ENCODE measurements at regions not wholly inside any gene's neighbourhood (a gene's known extent, or its start where the extent isn't known, plus 50 kb on each side); places are given as distances from the start of the nearest gene placed in this dataset.

- DNase-seq = no peak
- Histone ChIP-seq H3K4me1 (replicated peaks in 1 of 2) (no peaks in the 10 kb centered on the region), H3K9me3 (replicated peaks in 1 of 3) (no peaks in the 10 kb centered on the region), H3K27ac (no peak overlapping the region), H3K27me3 (no peaks in the 10 kb centered on the region), H3K36me3 (replicated peaks in 1 of 2) (no peaks in the 10 kb centered on the region), H3K4me3 (no peak overlapping the region)
- TF ChIP-seq POLR2A (IDR thresholded peaks at IDR 0.05) = no peak
- TF ChIP-seq, protein P1, sequence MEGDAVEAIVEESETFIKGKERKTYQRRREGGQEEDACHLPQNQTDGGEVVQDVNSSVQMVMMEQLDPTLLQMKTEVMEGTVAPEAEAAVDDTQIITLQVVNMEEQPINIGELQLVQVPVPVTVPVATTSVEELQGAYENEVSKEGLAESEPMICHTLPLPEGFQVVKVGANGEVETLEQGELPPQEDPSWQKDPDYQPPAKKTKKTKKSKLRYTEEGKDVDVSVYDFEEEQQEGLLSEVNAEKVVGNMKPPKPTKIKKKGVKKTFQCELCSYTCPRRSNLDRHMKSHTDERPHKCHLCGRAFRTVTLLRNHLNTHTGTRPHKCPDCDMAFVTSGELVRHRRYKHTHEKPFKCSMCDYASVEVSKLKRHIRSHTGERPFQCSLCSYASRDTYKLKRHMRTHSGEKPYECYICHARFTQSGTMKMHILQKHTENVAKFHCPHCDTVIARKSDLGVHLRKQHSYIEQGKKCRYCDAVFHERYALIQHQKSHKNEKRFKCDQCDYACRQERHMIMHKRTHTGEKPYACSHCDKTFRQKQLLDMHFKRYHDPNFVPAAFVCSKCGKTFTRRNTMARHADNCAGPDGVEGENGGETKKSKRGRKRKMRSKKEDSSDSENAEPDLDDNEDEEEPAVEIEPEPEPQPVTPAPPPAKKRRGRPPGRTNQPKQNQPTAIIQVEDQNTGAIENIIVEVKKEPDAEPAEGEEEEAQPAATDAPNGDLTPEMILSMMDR (IDR thresholded peaks at IDR 0.05) = no peak
- intact Hi-C loops (cut with DNase I) = no loop called here
- 62 to 84% (median 70%) methylated on average over 2 of the region's 2 CpGs for WGBS, 4 donors
Measured at GRCh38 chr3:118734664-118735063, 300.0 kb downstream of the IGSF11 start.

DNA sequence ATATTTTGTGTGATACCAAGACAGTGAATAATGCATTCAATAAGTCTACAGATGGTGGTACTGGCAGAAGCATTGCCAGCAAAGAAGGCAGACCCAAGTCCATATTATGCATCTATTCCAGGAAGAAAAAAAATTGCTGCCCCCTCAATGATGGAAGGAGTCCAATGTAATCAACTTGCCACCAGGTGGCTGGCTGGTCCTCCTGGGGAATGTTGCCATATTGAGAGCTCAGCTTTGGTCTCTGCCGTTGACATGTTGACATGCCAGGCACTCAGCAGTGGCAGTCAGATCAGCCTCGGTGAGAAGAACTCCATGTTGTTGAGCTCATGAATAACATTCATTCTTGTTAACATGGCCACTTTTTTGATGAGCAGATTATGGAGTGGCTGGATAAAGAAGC lies 298.5 kb downstream of the IGSF11 start:
- H3K9me3 ChIP-seq (replicated peaks in 1 of 3) = no peaks in the 10 kb centered on the region
- DNase-seq = no peak
- no peak overlapping the region for H3K4me3 ChIP-seq
- no peaks in the 10 kb centered on the region for H3K4me1 ChIP-seq (replicated peaks in 1 of 2)
- H3K27me3 ChIP-seq = no peaks in the 10 kb centered on the region
- H3K36me3 ChIP-seq (replicated peaks in 1 of 2) = no peaks in the 10 kb centered on the region
- intact Hi-C loops (cut with DNase I) = no loop called here
- WGBS, 4 donors = 87 to 95% (median 91%) methylated on average over 2 of the region's 2 CpGs
- TF ChIP-seq POLR2A (IDR thresholded peaks at IDR 0.05) = no peak
- TF ChIP-seq, protein P1 (IDR thresholded peaks at IDR 0.05) = no peak
- no peak overlapping the region for H3K27ac ChIP-seq

GRCh38 chr3:118740722-118741290 lies 293.8 kb downstream of the IGSF11 start:
- no peaks in the 10 kb centered on the region for H3K36me3 ChIP-seq (replicated peaks in 1 of 2)
- H3K27me3 ChIP-seq = no peaks in the 10 kb centered on the region
- WGBS, 4 donors = 80 to 90% (median 89%) methylated on average over 2 of the region's 2 CpGs
- H3K27ac ChIP-seq = no peak overlapping the region
- no peak for TF ChIP-seq POLR2A (IDR thresholded peaks at IDR 0.05)
- TF ChIP-seq, protein P1 (IDR thresholded peaks at IDR 0.05) = no peak
- DNase-seq = no peak
- H3K4me1 ChIP-seq (replicated peaks in 1 of 2) = no peaks in the 10 kb centered on the region
- no peak overlapping the region for H3K4me3 ChIP-seq
- H3K9me3 ChIP-seq (replicated peaks in 1 of 3) = no peaks in the 10 kb centered on the region
- intact Hi-C loops (cut with DNase I) = no loop called here

GRCh38 chr3:118742760-118743159 lies 291.9 kb downstream of the IGSF11 start:
- no peaks in the 10 kb centered on the region for H3K36me3 ChIP-seq (replicated peaks in 1 of 2)
- no peak for DNase-seq
- H3K4me3 ChIP-seq = no peak overlapping the region
- no peaks in the 10 kb centered on the region for H3K9me3 ChIP-seq (replicated peaks in 1 of 3)
- no peak overlapping the region for H3K27ac ChIP-seq
- no peaks in the 10 kb centered on the region for H3K4me1 ChIP-seq (replicated peaks in 1 of 2)
- no peak for TF ChIP-seq POLR2A (IDR thresholded peaks at IDR 0.05)
- TF ChIP-seq, protein P1 (IDR thresholded peaks at IDR 0.05) = no peak
- no peaks in the 10 kb centered on the region for H3K27me3 ChIP-seq
- WGBS, 4 donors = 71 to 78% (median 76%) methylated on average over 2 of the region's 2 CpGs
- intact Hi-C loops (cut with DNase I) = no loop called here

All from adrenal gland (tissue), 9 donors.